Gastroesophageal sphincter (tissue), 3 donors: ENCODE measurements at regions not wholly inside any gene's neighbourhood (a gene's known extent, or its start where the extent isn't known, plus 50 kb on each side); places are given as distances from the start of the nearest gene placed in this dataset.

Experiments
- CTCF ChIP-seq, 4 experiments: fragments of 200-600 bp in 2 of 4; fragments of 450-650 bp in 2 of 4; sonication (generic) in 1 of 4; IDR thresholded peaks; one replicate each; pipeline ENCODE4 v1.5.1; 2017 to 2019; ENCODE audit warnings: antibody characterized with exemption in 4 of 4, mild to moderate bottlenecking in 2 of 4, moderate library complexity in 2 of 4
- EP300 ChIP-seq: sonication (generic); formaldehyde crosslinking; IDR thresholded peaks from one replicate; pipeline ENCODE4 v1.6.1; 2017; ENCODE audit warnings: antibody characterized with exemption, mild to moderate bottlenecking

GRCh38 chr9:129553277-129553676 is 67.6 kb downstream of the C9orf50 start:
- TF ChIP-seq CTCF (IDR thresholded peaks at IDR 0.05) (no peak), EP300 (no peak)
